ENCODE measurements at regions not wholly inside any gene's neighbourhood (a gene's known extent, or its start where the extent isn't known, plus 50 kb on each side); places are given as distances from the start of the nearest gene placed in this dataset.
"Not testable (repeated sequence)": the region's sequence is repeated elsewhere in the genome, so short reads cannot be mapped to it uniquely, and the experiment has no call there.

- not testable (repeated sequence) for FAIRE-seq; H3K9me3 Mint-ChIP-seq (ENCODE audit: unreplicated experiment); DNase-seq (ENCODE audit: low read depth)
Observed at GRCh38 chr16:88164196-88165039, 213.2 kb downstream of the BANP start.

GRCh38 chr16:88165040-88165544 lies 213.9 kb downstream of the BANP start:
- not testable (repeated sequence) for H3K4me3 Mint-ChIP-seq (ENCODE audit: unreplicated experiment); H3K27ac ChIP-seq (ENCODE audit: low read depth, low read length); H3K27me3 ChIP-seq (ENCODE audit: insufficient read depth, low read length); H3K4me2 ChIP-seq (ENCODE audit: low read length); H3K4me1 ChIP-seq (ENCODE audit: insufficient read depth, low read length); H3K4me3 ChIP-seq (ENCODE audit: insufficient read depth, low read depth, low read length); DNase-seq (ENCODE audit: low read depth); H3K79me2 ChIP-seq (ENCODE audit: insufficient read depth, low read length); H3K9ac ChIP-seq (ENCODE audit: low read length); H2AFZ ChIP-seq (ENCODE audit: low read depth, low read length); H3K36me3 Mint-ChIP-seq (ENCODE audit: low read depth, unreplicated experiment); H3K36me3 ChIP-seq (ENCODE audit: insufficient read depth, low read length); H3K27ac Mint-ChIP-seq (ENCODE audit: unreplicated experiment); FAIRE-seq; H3K4me1 Mint-ChIP-seq (ENCODE audit: low read depth, unreplicated experiment); H3K9me3 ChIP-seq (ENCODE audit: insufficient read depth, low read depth, low read length); H4K20me1 ChIP-seq (ENCODE audit: insufficient read depth, low read length); H3K9me3 Mint-ChIP-seq (ENCODE audit: unreplicated experiment)
- H3K27me3 Mint-ChIP-seq (ENCODE audit: low read depth, unreplicated experiment), result peaks cover 22% of the 10 kb centered on the region

More at GRCh38 chr16:88164196-88165039, 213.2 kb downstream of the BANP start:
- not testable (repeated sequence) for H3K36me3 Mint-ChIP-seq (ENCODE audit: low read depth, unreplicated experiment); H3K4me1 ChIP-seq (ENCODE audit: insufficient read depth, low read length); H3K4me1 Mint-ChIP-seq (ENCODE audit: low read depth, unreplicated experiment); H3K9ac ChIP-seq (ENCODE audit: low read length); H3K27ac Mint-ChIP-seq (ENCODE audit: unreplicated experiment); H3K79me2 ChIP-seq (ENCODE audit: insufficient read depth, low read length); H3K4me2 ChIP-seq (ENCODE audit: low read length); H3K27ac ChIP-seq (ENCODE audit: low read depth, low read length); H3K27me3 ChIP-seq (ENCODE audit: insufficient read depth, low read length); H3K9me3 ChIP-seq (ENCODE audit: insufficient read depth, low read depth, low read length); H2AFZ ChIP-seq (ENCODE audit: low read depth, low read length); H4K20me1 ChIP-seq (ENCODE audit: insufficient read depth, low read length); H3K4me3 Mint-ChIP-seq (ENCODE audit: unreplicated experiment); H3K36me3 ChIP-seq (ENCODE audit: insufficient read depth, low read length); H3K4me3 ChIP-seq (ENCODE audit: insufficient read depth, low read depth, low read length)
- peaks cover 23% of the 10 kb centered on the region for H3K27me3 Mint-ChIP-seq (ENCODE audit: low read depth, unreplicated experiment)

- H3K27me3 ChIP-seq (ENCODE audit: insufficient read depth, low read length); H3K9me3 ChIP-seq (ENCODE audit: insufficient read depth, low read depth, low read length); H3K4me1 ChIP-seq (ENCODE audit: insufficient read depth, low read length); H3K27ac Mint-ChIP-seq (ENCODE audit: unreplicated experiment); H3K4me1 Mint-ChIP-seq (ENCODE audit: low read depth, unreplicated experiment); H3K79me2 ChIP-seq (ENCODE audit: insufficient read depth, low read length); H3K4me3 ChIP-seq (ENCODE audit: insufficient read depth, low read depth, low read length); H3K9ac ChIP-seq (ENCODE audit: low read length); H3K4me2 ChIP-seq (ENCODE audit: low read length); DNase-seq (ENCODE audit: low read depth); H3K36me3 ChIP-seq (ENCODE audit: insufficient read depth, low read length); H3K9me3 Mint-ChIP-seq (ENCODE audit: unreplicated experiment); H2AFZ ChIP-seq (ENCODE audit: low read depth, low read length); H4K20me1 ChIP-seq (ENCODE audit: insufficient read depth, low read length); H3K4me3 Mint-ChIP-seq (ENCODE audit: unreplicated experiment); FAIRE-seq; H3K27ac ChIP-seq (ENCODE audit: low read depth, low read length); H3K36me3 Mint-ChIP-seq (ENCODE audit: low read depth, unreplicated experiment): not testable (repeated sequence)
- peaks cover 26% of the 10 kb centered on the region for H3K27me3 Mint-ChIP-seq (ENCODE audit: low read depth, unreplicated experiment)
Observed at GRCh38 chr16:88165683-88166082, 214.4 kb downstream of the BANP start.

- H3K9ac ChIP-seq (ENCODE audit: low read length); H3K4me3 ChIP-seq (ENCODE audit: insufficient read depth, low read depth, low read length); H3K4me3 Mint-ChIP-seq (ENCODE audit: unreplicated experiment); H3K36me3 ChIP-seq (ENCODE audit: insufficient read depth, low read length); H3K27me3 ChIP-seq (ENCODE audit: insufficient read depth, low read length); H3K27ac Mint-ChIP-seq (ENCODE audit: unreplicated experiment); H4K20me1 ChIP-seq (ENCODE audit: insufficient read depth, low read length); H3K4me2 ChIP-seq (ENCODE audit: low read length); H3K4me1 Mint-ChIP-seq (ENCODE audit: low read depth, unreplicated experiment); H3K27ac ChIP-seq (ENCODE audit: low read depth, low read length); H3K36me3 Mint-ChIP-seq (ENCODE audit: low read depth, unreplicated experiment); H3K79me2 ChIP-seq (ENCODE audit: insufficient read depth, low read length); H3K4me1 ChIP-seq (ENCODE audit: insufficient read depth, low read length); H2AFZ ChIP-seq (ENCODE audit: low read depth, low read length); H3K9me3 Mint-ChIP-seq (ENCODE audit: unreplicated experiment); H3K9me3 ChIP-seq (ENCODE audit: insufficient read depth, low read depth, low read length): not testable (repeated sequence)
- peaks cover 25% of the 10 kb centered on the region for H3K27me3 Mint-ChIP-seq (ENCODE audit: low read depth, unreplicated experiment)
- FAIRE-seq (peak; percentile 73), DNase-seq (ENCODE audit: low read depth) (peak; percentile 29)
Observed at GRCh38 chr16:88166209-88166773, 215.1 kb downstream of the BANP start.

GRCh38 chr16:88167798-88168556 lies 214.8 kb upstream of the ZNF469 start:
- H3K36me3 Mint-ChIP-seq (ENCODE audit: low read depth, unreplicated experiment); H3K4me1 Mint-ChIP-seq (ENCODE audit: low read depth, unreplicated experiment); DNase-seq (ENCODE audit: low read depth); H3K4me3 Mint-ChIP-seq (ENCODE audit: unreplicated experiment); H3K27ac ChIP-seq (ENCODE audit: low read depth, low read length); H3K9me3 ChIP-seq (ENCODE audit: insufficient read depth, low read depth, low read length); H3K4me2 ChIP-seq (ENCODE audit: low read length); H3K79me2 ChIP-seq (ENCODE audit: insufficient read depth, low read length); H3K27me3 ChIP-seq (ENCODE audit: insufficient read depth, low read length); H3K4me1 ChIP-seq (ENCODE audit: insufficient read depth, low read length); H3K9ac ChIP-seq (ENCODE audit: low read length); H3K4me3 ChIP-seq (ENCODE audit: insufficient read depth, low read depth, low read length); H3K27ac Mint-ChIP-seq (ENCODE audit: unreplicated experiment); H4K20me1 ChIP-seq (ENCODE audit: insufficient read depth, low read length); H3K36me3 ChIP-seq (ENCODE audit: insufficient read depth, low read length); H2AFZ ChIP-seq (ENCODE audit: low read depth, low read length): not testable (repeated sequence)
- Mint-ChIP-seq H3K9me3 (ENCODE audit: unreplicated experiment) (peaks cover 15% of the 10 kb centered on the region), H3K27me3 (ENCODE audit: low read depth, unreplicated experiment) (peaks cover 30% of the 10 kb centered on the region)
- peak; percentile 45 for FAIRE-seq
